Activated CD4-positive, alpha-beta T cell treated with anti-CD3 and anti-CD28 coated beads, Interleukin-2, amount 50 U/mL, for 4 hours (primary cell): ENCODE measurements at regions not wholly inside any gene's neighbourhood (a gene's known extent, or its start where the extent isn't known, plus 50 kb on each side); places are given as distances from the start of the nearest gene placed in this dataset.

Source experiments
- DNase-seq, 2 experiments: peaks; one replicate each; pipeline ENCODE4 v3.0.0-alpha.2; 2020

DNA sequence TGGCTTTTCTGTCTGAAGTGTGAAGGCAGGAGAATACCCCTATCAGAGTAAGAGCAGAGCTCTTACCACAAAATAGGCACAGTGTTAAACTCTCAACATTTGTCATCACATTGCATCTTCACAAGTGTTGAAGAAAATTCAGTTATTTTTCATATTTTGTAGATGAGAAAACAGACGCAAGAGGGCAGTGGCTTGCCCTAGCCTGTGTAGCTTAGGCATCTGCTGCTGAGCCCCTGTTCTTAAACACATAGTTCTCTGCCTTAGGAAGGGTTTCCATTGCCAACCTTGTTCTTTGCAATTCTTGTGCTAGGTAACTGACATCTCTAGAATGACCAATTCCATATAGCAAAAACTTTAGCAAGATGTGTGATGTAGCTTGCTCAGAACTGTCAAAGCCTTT lies 112.7 kb upstream of the RMDN2 start:
- no peak for DNase-seq

DNA sequence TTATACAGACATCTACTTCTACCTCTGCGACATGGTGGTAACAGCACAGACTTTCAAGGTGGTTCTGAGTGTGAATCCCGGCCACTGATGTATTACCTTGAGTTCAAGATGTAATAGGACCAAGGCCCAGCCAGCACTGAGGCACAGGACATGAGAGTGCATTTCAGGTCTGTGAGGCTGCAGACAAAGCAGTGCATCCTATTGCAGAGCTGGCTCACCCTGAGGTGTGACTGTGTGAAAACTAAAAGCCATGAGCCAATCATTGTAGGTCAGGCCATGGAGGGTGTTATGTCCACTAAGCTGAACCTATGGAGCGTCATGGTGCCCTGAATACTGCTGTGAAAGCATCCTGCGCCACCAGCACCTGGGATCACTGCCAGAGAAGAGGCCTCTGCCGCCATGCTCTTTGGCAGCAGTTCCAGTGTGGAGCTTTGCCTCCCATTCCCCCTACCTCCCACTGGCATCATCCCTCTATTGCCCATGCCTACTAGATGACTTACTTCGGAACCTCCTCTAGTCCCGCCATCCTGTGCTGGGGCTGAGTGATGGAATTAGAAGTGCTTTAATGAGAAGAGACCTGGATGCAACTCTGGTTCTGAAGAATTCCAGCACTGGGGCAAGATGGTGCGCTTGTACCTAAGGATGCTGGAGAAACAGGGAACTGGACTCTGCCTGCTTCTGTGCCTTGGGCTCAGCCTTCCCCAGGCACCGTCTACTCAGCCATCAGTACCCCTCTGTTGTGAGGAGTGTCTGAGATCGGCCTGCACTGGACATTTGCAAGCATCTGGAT lies 112.0 kb upstream of the RMDN2 start:
- DNase-seq: no peak

DNA sequence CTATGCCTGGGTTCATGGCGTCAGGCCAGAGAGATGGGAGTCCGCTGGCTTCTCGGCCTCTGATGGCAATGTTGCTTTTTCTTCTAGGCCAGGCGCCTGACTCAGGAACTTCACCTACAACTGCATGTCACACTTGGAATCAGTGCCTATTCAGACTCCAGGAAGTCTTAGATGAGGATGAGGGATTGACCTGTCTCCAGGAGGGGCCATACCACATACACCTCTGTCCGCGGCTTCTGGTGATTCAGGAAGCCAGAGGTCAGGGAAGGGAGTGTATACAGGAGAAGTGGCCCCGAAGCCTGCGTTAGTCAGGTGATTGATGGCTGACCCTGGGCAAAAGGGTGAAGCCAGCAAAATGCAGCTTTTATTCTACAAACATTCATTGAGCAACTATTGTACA lies 109.1 kb upstream of the RMDN2 start:
- DNase-seq: no peak

DNA sequence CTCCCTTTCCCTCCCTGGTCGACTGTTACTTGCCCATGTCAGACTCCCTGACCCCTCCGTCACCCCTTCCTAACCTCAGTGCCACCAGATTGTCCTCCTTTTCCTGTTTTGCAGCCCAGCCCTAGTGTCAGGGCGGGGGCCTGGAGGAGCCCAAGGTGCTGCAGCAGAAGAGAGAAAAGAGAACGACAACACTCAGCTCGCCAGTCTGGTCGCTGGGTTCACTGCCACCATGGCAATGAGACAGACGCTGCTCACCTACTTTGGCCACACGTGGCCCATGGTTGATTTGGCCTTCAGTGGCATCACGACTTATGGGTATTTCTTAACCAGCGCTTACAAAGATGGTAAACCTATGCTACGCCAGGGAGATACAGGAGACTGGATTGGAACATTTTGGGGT lies 108.4 kb upstream of the RMDN2 start:
- DNase-seq: no peak

DNA sequence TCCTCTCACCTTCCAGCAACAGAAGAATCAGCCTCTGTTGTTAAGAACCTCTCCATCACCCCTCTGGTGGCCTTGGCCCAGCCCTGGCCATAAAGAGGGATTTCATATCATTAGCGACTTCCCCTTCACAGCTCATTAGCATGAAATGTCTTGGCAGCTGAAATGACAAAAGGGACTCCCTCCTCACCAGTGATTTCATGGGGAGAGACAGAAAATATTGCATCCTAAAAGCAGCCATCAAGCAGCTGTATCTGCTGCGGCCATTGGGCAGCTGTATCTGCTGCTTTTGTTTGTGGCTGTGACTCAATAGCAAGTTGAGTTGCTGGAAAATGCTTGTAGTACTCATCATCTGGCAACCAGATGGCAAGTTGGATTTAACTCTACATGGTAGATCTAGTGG lies 105.9 kb upstream of the RMDN2 start:
- no peak for DNase-seq

DNA sequence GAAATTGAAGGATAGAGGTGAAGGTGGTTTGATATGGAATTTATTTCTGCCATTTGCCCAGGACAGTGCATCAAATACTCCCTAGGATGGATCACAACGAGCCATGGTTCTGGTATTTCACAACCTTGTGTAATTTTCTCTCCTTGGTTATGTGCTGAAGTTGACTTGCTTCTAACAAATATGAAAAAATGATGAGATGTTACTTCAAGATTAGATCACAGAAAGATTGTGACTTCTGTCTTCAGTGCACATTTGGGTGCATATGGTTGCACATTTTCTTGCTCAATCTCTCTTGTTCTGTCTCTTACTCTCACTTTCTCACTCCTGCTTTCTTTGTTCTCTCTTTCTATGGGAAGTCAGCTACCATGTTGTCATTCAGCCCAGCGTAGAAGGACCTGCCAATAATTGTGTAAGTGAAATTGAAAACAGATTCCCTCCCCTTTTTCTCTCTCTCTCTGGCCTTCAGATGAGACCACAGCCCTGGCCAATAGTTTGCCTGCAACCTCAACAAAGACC lies 104.6 kb upstream of the RMDN2 start:
- DNase-seq: no peak

DNA sequence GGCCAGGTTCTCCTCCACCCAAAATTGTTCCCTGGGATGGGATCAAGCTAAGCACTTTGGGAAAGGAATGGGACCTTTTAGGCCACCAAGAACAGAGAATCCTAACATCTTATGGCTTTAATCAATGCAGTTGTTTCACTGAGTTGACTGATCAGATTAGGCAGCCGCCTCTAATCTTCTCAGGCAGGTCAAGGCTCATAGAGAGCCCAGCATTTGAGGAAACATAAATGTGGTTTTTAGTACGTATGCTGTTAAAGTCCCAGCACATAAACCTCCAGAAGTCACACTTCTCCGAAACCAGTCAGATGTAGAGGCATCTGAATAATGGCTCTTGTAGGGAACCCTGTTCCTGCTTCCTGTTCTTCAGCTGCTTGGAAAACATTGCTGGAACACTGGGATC lies 99.5 kb upstream of the RMDN2 start:
- DNase-seq: no peak

DNA sequence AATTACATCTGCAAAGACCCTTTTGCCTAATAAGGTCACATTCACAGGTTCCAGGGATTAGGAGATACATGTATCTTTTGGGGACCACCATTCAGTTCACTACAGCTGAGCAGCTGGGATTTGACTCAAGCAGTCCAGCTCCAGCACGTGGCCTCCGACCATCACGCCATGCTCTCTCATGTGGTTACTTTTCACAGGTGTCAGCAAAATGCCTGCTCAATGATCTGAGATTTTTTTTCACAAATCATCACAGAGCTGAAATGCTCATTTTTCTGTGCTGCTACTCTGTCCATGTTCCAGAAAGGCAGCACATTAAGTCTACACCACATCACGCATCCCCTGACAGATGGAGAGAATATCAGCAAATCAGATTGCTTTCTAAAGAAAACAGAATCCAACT lies 98.5 kb upstream of the RMDN2 start:
- no peak for DNase-seq

DNA sequence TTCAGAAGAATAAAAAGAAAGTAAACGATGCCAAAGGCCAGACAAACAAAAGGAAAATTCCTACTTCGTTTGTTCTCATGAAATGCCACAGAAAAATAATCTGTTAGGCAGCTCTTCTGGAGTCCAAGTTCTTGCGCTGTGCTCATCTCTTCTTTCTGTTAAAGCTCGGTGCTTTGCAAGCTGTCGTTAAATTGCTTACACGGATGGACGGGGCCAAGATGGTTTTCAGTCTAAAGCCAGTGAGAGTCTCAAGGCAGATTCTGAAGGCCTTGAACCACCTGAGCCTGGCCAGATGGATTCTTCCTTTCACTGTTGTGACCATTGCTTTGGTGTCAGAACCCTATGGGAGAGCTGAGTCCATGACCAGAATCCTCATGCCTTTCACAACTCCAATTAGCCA lies 97.6 kb upstream of the RMDN2 start:
- DNase-seq: no peak

DNA sequence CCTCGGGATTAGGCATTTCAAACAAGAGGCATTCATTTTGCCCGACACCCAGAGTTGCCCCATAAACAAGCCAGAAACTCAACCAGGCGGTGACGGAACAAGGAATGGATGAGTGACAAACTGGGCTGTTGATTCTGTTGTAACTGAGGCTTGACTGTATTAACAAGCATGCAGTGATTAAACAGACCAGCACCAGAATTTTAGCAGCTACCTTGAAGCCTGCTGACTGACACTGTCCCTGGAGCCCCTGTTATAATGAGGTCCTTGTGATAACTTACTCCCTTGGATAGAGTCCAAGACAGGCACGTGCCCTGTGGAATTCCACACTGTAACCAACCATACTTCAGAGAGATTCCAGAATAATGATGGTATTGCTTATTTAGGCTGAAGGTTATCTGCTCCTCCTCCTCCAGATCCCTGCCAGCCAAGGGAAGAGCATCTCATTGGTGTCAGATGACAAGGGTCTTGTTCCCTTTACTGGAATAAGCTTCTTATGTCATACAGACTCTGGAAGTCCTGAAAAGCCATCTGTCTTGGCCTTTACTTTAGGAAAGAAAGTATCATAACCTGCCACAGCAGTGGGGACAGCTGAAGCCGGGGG lies 97.1 kb upstream of the RMDN2 start:
- no peak for DNase-seq

DNA sequence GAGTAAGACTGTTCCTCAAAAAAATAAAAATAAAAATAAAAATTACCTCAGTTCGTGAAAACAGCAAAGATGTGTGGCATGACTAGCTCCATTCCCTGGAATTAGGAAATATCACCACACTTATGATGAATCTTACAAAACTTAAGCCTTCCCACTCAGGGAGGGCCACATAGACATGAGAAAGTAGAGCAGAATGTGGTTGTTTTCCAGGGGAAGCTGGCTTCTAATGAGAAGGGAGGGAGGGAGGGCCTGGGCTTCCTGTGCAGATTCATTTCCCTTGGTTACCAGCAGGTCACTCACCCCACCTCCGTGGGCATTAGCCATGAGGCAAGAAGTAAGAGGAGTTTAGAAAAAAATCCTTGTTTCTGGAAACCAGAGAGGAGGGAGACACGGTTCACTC lies 95.9 kb upstream of the RMDN2 start:
- no peak for DNase-seq

DNA sequence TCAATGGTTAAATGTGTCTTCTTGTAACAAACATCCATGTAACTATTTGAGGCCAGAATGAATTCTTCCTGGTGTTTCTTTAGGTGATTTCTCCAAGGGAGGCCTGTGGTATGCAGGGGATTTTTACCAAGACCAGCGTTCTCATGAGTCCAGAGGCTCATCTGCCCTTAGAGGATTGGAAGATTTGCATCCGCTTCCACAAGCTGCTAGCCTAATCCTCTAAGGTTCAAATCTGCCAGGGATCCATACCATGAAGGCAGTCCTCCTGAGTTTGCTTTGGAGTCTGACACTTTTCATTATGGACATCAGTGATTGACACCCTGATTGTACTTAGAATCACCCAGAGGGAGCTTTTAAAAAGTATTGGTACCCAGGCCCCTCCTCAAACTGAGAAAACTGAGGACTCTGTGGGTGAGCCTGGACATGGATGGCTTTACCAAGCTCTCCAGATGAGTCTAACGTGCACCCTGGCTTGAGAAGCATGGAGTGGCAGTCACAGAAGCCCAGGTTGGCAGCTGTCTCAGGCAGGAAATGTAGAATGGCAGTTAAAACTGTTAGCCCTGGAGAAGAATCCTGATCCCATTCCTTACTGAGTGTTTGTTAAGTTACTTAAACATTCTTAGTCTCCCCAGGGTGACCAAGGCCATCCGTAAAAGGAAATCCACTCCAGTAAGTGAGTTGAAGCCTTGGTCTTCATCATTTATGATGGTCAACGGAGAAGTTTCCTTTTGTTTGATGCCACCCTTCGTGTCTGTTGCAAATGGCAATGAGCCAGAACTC lies 95.3 kb upstream of the RMDN2 start:
- no peak for DNase-seq

DNA sequence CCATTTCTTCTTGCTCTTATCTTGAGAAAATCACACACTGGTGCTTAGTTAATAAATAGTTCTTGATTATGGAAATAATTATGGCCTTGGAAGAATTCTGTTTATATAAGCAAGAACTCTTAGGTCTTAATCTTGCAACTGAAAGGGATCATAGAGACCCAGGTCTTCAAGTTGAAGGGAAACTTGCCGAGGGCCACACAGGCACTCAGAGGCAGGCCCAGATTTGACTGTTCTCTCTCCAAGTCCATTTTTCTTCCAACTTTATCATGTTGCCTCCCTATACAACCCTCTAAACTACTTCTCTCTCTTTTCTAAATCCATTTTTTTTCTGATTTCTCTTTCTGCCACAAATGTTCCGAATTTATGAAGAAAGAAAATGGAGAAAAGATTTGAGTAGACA lies 94.5 kb upstream of the RMDN2 start:
- DNase-seq: no peak

DNA sequence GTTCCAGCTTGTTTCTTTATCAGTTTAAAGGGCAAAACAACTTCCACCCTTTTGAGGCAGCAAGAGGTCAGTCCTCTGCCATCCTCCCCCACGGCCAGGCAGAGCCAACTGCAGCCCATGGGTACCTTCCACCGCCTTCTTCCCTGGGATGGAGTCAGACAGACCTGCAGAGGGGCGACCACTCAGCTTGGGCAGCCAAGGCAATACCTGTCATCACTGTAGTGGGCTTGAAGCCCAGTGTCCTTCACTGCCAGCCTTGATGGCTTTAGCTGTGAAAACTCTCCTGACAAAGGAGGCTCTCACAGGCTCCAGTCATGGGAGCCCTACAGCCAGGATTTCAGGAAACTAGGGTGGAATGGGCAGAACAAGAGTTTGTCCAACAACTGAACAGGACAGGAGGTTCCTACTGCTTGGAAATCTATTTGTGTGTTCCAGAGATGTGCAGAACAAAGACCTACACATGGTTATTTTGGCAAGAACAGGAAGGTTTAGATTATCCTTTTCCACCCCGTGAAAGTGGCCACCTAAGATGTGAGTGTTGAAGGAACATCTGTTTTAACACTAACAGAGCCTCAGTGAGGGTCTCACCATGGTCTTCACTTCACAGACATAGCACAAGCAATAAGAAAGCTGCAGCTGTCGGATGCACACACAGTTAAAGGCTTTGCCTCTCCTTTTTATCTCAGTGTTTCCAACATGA lies 93.9 kb upstream of the RMDN2 start:
- DNase-seq: no peak

DNA sequence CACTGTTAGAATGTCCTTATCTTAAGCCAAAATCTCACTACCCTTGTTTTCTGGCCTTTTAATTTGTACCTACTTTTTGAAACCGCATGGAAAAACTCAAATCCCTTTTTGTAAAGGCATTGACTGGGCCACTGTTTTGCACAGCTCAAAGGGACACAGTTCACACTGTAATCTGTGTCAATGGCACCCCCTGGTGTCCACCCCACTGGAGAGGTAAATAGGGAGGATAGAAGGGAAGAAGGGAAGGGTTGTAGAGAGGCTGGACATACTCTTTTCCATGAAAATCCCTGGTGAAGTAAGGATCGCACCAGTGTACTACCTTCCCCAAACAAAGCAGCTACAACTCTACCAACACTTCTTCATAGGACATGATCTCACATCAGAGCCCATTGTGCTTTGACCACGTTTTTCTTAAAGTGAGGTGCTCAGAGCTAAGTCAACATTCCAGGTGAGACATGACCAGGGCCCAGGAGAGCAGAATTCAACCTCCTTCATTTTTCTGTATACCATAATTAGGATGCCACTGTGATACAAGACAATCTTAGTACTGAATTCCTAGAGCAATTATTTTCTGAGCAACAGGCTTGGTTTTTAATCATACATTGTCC lies 92.4 kb upstream of the RMDN2 start:
- DNase-seq: peak; percentile 83 to 88

DNA sequence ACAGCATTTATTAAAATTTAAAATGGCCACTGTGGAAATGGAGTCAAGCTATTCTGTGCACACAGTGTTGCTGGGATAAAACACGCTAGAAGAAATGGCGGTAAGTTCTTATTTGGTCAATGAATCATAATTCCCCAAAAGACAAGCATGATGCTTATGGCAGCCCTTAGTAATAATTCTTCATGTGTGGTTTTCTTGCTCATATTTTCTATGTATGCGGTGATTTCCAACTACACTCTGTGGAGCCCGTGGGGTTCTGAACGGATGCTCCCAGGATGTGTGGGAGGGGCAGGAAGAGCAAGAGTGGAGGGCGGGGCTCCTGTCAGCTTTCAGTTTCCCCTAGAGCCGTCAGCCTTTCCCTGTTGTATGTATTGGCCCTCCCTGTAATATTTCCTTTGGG lies 91.7 kb upstream of the RMDN2 start:
- no peak for DNase-seq

DNA sequence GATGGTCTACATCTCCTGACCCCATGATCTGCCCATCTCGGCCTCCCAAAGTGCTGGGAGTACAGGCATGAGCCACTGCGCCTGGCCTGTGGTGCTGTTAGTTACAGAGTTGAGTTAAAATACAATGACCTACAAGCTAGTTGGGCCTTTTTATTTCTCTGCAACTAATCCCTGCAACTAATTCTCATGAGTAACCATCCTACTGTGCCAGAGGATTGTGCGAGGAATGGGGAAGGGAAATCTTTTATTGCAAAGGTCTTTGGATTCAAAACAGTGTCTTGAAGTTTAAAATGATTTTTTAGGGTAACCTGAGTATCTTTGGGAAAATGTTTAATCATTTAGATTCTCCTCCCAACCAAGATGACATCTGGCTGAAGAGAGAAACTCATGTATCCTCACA lies 88.8 kb upstream of the RMDN2 start:
- no peak for DNase-seq

DNA sequence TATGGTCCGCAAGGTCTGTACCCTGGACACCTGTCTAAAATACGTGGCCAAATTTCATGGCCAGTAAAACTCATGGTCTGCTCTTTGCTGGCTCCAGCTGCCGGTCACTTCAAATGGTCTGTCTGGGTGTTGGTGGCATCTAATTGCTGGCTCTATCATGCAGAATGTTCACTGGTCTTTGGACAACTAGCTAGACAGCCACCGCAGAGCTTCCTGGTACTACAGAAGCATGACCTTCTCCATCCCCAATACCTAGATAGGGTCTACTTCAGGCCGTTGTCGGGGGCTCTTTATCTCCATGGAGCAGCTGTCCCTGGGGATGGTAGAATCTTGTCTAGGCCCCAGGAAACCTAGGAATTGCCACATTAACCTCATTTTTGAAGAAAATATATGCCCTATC lies 88.4 kb upstream of the RMDN2 start:
- DNase-seq: no peak

DNA sequence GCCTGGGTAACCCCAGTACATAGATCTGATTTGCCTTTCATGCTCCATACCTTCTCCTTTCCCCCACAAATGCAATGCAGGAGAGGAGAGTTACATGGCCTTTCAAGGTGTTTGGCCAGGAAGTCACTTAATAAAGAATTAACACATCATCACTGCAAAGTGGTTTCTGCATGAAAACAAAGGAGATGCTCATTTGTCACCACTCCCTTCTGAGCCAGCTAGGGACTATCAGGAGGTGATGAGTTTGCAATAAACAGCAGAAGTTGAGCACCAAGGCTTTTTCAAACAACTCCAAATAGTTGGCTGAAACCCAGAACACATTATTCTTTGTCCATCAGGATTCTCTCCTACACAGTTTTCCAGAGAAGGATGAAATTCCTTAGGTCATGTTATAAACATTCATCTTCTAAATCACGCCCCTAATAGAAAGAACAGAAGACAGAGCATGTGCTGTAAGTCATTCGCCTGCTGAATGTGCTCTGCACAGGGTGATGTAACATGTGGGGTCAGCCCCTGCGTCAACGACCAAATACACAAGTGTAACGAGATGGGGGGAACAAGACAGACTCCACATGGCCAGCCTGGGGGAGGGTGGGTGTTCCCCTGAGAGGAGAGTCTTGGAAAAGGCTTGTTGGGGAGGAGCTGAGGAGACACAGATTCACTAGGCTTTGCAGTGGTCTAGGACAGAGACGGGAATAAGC lies 87.3 kb upstream of the RMDN2 start:
- DNase-seq: no peak

DNA sequence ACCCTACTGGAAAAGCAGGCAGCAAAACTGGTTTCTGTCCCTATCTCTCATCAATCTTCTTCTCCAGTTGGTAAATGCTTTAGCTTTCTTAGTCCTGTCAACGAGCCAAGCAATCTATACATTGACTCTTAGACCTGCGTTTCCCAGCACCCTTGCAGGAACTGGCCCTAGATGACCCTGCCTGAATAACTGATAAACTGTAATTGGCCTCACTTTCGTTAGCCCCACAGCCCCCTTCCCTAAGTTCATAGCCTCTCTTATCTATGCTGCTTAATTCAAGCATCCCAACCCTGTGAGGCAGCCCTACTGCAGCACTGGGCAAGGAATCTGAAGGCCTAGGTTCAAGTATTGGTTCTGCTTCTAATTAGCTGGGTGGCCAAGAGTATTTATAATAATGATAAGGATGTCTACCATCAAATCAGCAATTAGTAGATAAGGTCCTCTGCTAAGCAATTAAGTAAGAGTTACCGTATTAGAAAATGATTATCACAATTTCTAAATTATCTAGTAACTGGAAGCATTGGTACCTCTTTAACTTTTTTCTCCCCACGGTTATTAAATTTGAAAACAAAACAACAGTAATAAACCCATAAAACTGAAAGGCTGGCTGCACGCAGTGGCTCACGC lies 86.4 kb upstream of the RMDN2 start:
- no peak for DNase-seq

DNA sequence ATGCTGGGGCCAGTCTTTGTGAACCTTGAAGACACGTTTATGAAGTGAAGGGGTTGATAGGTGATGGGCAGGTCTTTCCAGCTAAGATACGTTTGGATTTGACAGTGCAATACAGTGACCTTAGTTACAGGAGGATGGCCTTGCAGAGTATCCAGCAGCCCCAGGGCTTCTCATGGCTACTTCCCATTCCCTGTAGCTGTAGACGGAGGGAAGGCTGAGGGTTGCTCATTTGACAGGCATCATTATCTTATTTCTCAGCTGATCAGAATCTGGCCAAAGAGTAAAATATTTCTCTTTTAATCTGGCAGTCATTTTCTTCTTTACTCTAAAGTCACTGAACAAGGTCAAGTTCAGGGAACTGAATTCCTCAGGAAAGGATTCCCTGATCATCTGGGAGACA lies 85.1 kb upstream of the RMDN2 start:
- no peak for DNase-seq
